GM12878 (cell line): ENCODE measurements at regions not wholly inside any gene's neighbourhood (a gene's known extent, or its start where the extent isn't known, plus 50 kb on each side); places are given as distances from the start of the nearest gene placed in this dataset.

Experiments
- CHD1 ChIP-seq: IDR thresholded peaks from 2 replicates; pipeline ENCODE4 v1.6.1; 2012; ENCODE audit warnings: low read depth, low read length, improper control_type of control experiment
- CTCF ChIP-seq, 3 experiments: IDR thresholded peaks in 2 of 3; conservative IDR thresholded peaks in 1 of 3; 2 replicates each; pipeline ENCODE4 v1.5.1; 2011; ENCODE audit warnings: low read depth in 3 of 3, low read length in 3 of 3, mild to moderate bottlenecking in 3 of 3, control low read depth in 2 of 3, moderate library complexity in 2 of 3, inconsistent platforms in 1 of 3, mixed read lengths in 1 of 3; ENCODE audit not compliant: control insufficient read depth in 2 of 3, insufficient read depth in 1 of 3; ENCODE audit errors: extremely low read depth in 1 of 3
- FOS ChIP-seq: IDR thresholded peaks from 3 replicates; pipeline ENCODE4 v1.6.1; 2011; ENCODE audit warnings: borderline replicate concordance; ENCODE audit not compliant: insufficient read length; ENCODE audit errors: extremely low read depth
- NFYB ChIP-seq: IDR thresholded peaks from 2 replicates; pipeline ENCODE4 v1.6.1; 2011; ENCODE audit warnings: low read depth, mild to moderate bottlenecking, low read length, improper control_type of control experiment, moderate library complexity; ENCODE audit not compliant: insufficient read depth
- NRF1 ChIP-seq: conservative IDR thresholded peaks from 2 replicates; pipeline ENCODE4 v1.6.1; 2011; ENCODE audit warnings: mild to moderate bottlenecking, low read depth, low read length, improper control_type of control experiment
- POLR2AphosphoS5 ChIP-seq: IDR thresholded peaks from 2 replicates; pipeline ENCODE4 v1.6.1; 2011; ENCODE audit warnings: mild to moderate bottlenecking, low read length, inconsistent platforms
- SRF ChIP-seq, 2 experiments: IDR thresholded peaks; 2 replicates each; pipeline ENCODE4 v1.6.1; 2011; ENCODE audit warnings: low read depth in 2 of 2, low read length in 2 of 2, mild to moderate bottlenecking in 1 of 2, moderate library complexity in 1 of 2
- TF ChIP-seq, protein P1 (sequence below): IDR thresholded peaks from 2 replicates; pipeline ENCODE4 v1.6.1; 2011; ENCODE audit warnings: mild to moderate bottlenecking, low read depth, low read length, moderate library complexity; ENCODE audit not compliant: insufficient replicate concordance
- TF ChIP-seq, protein P2 (sequence below): IDR thresholded peaks from 2 replicates; pipeline ENCODE4 v1.6.1; 2012; ENCODE audit warnings: low read depth, low read length, improper control_type of control experiment

DNA sequence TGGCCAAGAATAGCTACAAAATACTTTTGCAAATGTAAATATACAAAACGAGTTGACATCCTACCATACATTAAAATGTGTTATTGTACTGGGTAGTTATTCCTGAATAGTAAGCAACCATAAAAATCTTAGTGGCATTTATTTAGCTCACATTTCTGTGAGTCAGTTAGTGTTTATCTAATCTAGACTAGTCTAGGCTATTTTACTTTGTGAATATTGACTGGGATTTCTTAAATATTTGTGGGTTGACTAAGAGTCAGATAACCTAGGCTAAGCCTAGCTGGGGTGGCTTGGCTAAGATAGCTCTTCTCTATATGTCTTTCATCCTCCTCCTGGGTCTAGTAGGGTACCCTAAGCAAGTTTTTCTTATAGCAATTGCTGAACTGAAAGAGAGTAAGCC, 543.8 kb upstream of the DIAPH2 start:
- TF ChIP-seq CTCF (IDR thresholded peaks at IDR 0.05 in 2 of 3, conservative IDR thresholded peaks at IDR 0.05 in 1 of 3; ENCODE audit: control insufficient read depth in 2 of 3, extremely low read depth in 1 of 3, insufficient read depth in 1 of 3, low read depth in 3 of 3, low read length in 3 of 3) = no peak
- TF ChIP-seq, protein P1, sequence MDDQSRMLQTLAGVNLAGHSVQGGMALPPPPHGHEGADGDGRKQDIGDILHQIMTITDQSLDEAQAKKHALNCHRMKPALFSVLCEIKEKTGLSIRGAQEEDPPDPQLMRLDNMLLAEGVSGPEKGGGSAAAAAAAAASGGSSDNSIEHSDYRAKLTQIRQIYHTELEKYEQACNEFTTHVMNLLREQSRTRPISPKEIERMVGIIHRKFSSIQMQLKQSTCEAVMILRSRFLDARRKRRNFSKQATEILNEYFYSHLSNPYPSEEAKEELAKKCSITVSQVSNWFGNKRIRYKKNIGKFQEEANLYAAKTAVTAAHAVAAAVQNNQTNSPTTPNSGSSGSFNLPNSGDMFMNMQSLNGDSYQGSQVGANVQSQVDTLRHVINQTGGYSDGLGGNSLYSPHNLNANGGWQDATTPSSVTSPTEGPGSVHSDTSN = no peak
- TF ChIP-seq SRF (IDR thresholded peaks at IDR 0.05; ENCODE audit: low read depth in 2 of 2, low read length in 2 of 2) = no peak
- TF ChIP-seq NRF1 = no peak
- TF ChIP-seq POLR2AphosphoS5 = no peak
- TF ChIP-seq, protein P2, sequence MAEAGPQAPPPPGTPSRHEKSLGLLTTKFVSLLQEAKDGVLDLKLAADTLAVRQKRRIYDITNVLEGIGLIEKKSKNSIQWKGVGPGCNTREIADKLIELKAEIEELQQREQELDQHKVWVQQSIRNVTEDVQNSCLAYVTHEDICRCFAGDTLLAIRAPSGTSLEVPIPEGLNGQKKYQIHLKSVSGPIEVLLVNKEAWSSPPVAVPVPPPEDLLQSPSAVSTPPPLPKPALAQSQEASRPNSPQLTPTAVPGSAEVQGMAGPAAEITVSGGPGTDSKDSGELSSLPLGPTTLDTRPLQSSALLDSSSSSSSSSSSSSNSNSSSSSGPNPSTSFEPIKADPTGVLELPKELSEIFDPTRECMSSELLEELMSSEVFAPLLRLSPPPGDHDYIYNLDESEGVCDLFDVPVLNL = no peak
- no peak for TF ChIP-seq NFYB
- no peak for TF ChIP-seq FOS
- TF ChIP-seq CHD1 = no peak
